Endodermal cell (in vitro differentiated cells): ENCODE measurements at regions not wholly inside any gene's neighbourhood (a gene's known extent, or its start where the extent isn't known, plus 50 kb on each side); places are given as distances from the start of the nearest gene placed in this dataset.

Experiments used
- DNase-seq: peaks from one replicate; pipeline ENCODE4 v3.0.0-alpha.2; 2017
- H3K27ac ChIP-seq: 2 replicates; pipeline ENCODE4 v1.5.1; 2013; ENCODE audit warnings: mild to moderate bottlenecking, low read depth, low read length, moderate library complexity
- H3K27me3 ChIP-seq: 2 replicates; pipeline ENCODE4 v1.6.1; 2013; ENCODE audit warnings: mild to moderate bottlenecking, low read length, moderate library complexity; ENCODE audit not compliant: insufficient read depth, control insufficient read depth, poor library complexity, severe bottlenecking
- H3K36me3 ChIP-seq: 2 replicates; pipeline ENCODE4 v1.7.0; 2013; ENCODE audit warnings: mild to moderate bottlenecking, low read length, moderate library complexity; ENCODE audit not compliant: control insufficient read depth, insufficient read depth
- H3K4me1 ChIP-seq: one replicate; pipeline ENCODE4 v1.7.0; 2013; ENCODE audit warnings: low read length; ENCODE audit not compliant: control insufficient read depth, insufficient read depth
- H3K4me3 ChIP-seq: 2 replicates; pipeline ENCODE4 v1.5.1; 2013; ENCODE audit warnings: mild to moderate bottlenecking, low read length, moderate library complexity
- H3K9ac ChIP-seq: 2 replicates; pipeline ENCODE4 v1.6.1; 2013; ENCODE audit warnings: mild to moderate bottlenecking, low read length, moderate library complexity; ENCODE audit not compliant: poor library complexity, severe bottlenecking; ENCODE audit errors: extremely low read depth
- H3K9me3 ChIP-seq: 2 replicates; pipeline ENCODE4 v1.6.1; 2013; ENCODE audit warnings: mild to moderate bottlenecking, low read length, moderate library complexity; ENCODE audit not compliant: control insufficient read depth
- H3K27ac Mint-ChIP-seq: 2 replicates; pipeline ENCODE4 v1.8.0; 2020; ENCODE audit warnings: mixed read lengths
- H3K27me3 Mint-ChIP-seq: 2 replicates; pipeline ENCODE4 v1.8.0; 2021; ENCODE audit warnings: mild to moderate bottlenecking, mixed read lengths; ENCODE audit not compliant: insufficient read depth
- H3K36me3 Mint-ChIP-seq: 2 replicates; pipeline ENCODE4 v1.8.0; 2020; ENCODE audit warnings: low read depth, mixed read lengths
- H3K4me1 Mint-ChIP-seq: 2 replicates; pipeline ENCODE4 v1.8.0; 2020; ENCODE audit warnings: mixed read lengths
- H3K4me3 Mint-ChIP-seq: 2 replicates; pipeline ENCODE4 v1.8.0; 2020; ENCODE audit warnings: mild to moderate bottlenecking, moderate library complexity, mixed read lengths
- H3K9me3 Mint-ChIP-seq: 2 replicates; pipeline ENCODE4 v1.8.0; 2020; ENCODE audit warnings: mild to moderate bottlenecking, mixed read lengths
- WGBS, 2 experiments: methylation state at CpG; one replicate each; pipeline versions ENCODE4 v1.1.5 to v1.1.7; 2013; ENCODE audit warnings: missing lambda C conversion rate in 2 of 2, mixed read lengths in 1 of 2; ENCODE audit not compliant: insufficient coverage in 1 of 2, insufficient read length in 1 of 2; 5-methylcytosine and 5-hydroxymethylcytosine counted together
- TF ChIP-seq, protein P1 (sequence below): fragments of 200-600 bp; sonication (generic); conservative IDR thresholded peaks from 2 replicates; pipeline ENCODE4 v1.5.0; 2021; ENCODE audit warnings: antibody characterized with exemption, mild to moderate bottlenecking

DNA sequence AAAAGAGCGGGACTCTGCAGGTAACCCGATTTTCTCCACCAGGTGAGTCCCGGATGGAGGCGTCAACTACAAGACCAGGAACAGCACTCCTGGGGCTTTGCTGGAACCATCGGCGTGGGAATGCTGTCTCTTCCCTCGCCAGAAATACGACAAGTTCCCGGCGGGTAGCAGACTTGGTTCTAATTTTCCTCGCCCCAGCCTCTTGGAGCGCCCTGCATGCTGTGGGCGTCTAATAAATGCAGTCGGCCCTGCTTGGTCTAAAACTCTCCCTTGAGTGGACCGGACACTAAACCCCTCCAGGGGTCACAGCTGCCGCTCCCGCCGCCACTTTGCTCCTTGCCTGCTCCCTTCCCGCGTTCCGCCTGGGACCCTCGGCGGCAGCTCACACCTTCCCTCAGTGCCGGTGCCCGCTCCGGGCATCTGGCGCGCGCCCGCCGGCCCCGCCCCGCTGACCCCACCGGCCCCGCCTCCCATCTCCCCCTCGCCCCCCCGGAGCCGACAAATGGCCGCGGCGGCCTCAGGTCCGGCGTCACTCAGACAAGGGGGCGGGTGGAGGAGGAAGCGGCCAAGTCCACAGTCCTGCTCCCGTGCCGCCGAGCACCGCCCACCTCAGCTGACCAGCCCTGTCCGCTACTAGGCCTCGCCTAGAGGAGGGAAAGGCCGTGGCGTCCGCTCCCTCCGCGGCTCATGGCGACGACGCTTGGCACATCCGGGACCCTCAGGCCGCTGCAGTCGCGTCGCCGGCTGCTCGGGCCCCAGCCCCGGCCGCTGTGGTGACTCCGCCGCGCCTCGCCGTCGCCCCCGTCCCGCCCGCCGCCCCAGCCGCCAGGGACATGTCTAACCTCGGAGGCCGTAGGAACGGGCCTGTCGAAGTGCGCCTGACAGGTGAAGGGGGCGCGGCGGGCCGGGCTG, 65.8 kb downstream of the KPNA2 start:
- WGBS, 2 experiments: 8 to 13% methylated on average over 22 to 88 of the region's 88 CpGs
- Histone ChIP-seq H3K36me3 (no peaks in the 10 kb centered on the region), H3K9me3 (peaks cover 6% of the 10 kb centered on the region), H3K9ac (peak overlapping the region; percentile 62), H3K4me3 (peak overlapping the region; percentile 86), H3K27me3 (no peaks in the 10 kb centered on the region), H3K27ac (peak overlapping the region; percentile 44), H3K4me1 (no peaks in the 10 kb centered on the region)
- TF ChIP-seq, protein P1, sequence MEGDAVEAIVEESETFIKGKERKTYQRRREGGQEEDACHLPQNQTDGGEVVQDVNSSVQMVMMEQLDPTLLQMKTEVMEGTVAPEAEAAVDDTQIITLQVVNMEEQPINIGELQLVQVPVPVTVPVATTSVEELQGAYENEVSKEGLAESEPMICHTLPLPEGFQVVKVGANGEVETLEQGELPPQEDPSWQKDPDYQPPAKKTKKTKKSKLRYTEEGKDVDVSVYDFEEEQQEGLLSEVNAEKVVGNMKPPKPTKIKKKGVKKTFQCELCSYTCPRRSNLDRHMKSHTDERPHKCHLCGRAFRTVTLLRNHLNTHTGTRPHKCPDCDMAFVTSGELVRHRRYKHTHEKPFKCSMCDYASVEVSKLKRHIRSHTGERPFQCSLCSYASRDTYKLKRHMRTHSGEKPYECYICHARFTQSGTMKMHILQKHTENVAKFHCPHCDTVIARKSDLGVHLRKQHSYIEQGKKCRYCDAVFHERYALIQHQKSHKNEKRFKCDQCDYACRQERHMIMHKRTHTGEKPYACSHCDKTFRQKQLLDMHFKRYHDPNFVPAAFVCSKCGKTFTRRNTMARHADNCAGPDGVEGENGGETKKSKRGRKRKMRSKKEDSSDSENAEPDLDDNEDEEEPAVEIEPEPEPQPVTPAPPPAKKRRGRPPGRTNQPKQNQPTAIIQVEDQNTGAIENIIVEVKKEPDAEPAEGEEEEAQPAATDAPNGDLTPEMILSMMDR: no peak
- peaks cover 4% of the 10 kb centered on the region for H3K36me3 Mint-ChIP-seq
- peak overlapping the region; percentile 90 for H3K4me3 Mint-ChIP-seq
- peak overlapping the region; percentile 91 for H3K27ac Mint-ChIP-seq
- H3K27me3 Mint-ChIP-seq: peaks cover 18% of the 10 kb centered on the region
- H3K4me1 Mint-ChIP-seq: peaks cover 18% of the 10 kb centered on the region
- DNase-seq: peak; percentile 99
- peaks cover 21% of the 10 kb centered on the region for H3K9me3 Mint-ChIP-seq

DNA sequence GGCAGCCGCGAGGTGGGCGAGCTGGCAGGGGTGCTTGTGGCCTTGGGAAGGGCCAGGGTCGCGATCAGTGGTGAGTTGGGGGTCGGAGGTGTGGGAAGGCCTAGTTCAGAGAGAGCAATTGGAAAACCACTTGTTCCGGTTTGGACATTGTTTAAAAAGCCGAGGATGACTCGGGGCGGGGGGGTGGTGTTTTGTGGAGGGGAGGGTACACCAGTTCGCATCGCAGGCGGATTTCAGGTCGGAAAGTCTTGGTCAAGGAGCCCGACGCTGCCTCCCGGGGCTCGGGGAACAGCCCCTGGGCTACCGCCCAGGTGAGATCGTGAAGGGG, 66.4 kb downstream of the KPNA2 start:
- Mint-ChIP-seq H3K4me3 (peak overlapping the region; percentile 90), H3K36me3 (peaks cover 6% of the 10 kb centered on the region), H3K4me1 (peaks cover 18% of the 10 kb centered on the region), H3K9me3 (peaks cover 21% of the 10 kb centered on the region), H3K27ac (peak overlapping the region; percentile 91), H3K27me3 (peaks cover 18% of the 10 kb centered on the region)
- no peak for DNase-seq
- TF ChIP-seq, protein P1: no peak
- H3K9me3 ChIP-seq: peaks cover 6% of the 10 kb centered on the region
- no peaks in the 10 kb centered on the region for H3K4me1 ChIP-seq
- peak overlapping the region; percentile 44 for H3K27ac ChIP-seq
- H3K27me3 ChIP-seq: no peaks in the 10 kb centered on the region
- no peaks in the 10 kb centered on the region for H3K36me3 ChIP-seq
- peak overlapping the region; percentile 62 for H3K9ac ChIP-seq
- H3K4me3 ChIP-seq: peak overlapping the region; percentile 86
- whole genome bisulfite sequencing, 2 experiments: 1% methylated on average over 20 of the region's 20 CpGs; no CpG with 5 or more reads in 1 of the 2 experiments

DNA sequence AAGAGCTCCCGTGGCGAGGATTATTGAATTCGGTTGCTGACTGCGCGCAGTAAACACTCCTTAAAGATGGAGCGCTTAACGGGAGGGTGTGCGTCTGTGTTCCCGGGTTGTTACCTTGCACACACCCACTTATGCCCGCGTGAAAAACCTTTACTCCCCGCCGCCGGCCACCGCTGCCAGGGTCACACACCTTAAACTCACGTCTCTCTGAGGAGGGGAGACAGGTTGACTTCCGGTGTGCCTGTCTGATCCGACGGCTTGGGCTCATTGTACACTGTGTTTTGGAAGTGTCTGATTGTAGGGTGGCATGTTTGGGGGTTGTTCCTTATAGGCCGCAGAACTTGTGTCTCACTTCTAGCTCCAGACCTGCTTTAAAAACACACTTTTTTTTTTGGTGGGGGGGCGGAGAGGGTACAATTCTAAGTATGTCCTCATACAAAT, 66.8 kb downstream of the KPNA2 start:
- 7 to 19% methylated on average over 5 to 19 of the region's 21 CpGs for WGBS, 2 experiments
- H3K36me3 Mint-ChIP-seq: peaks cover 6% of the 10 kb centered on the region
- peaks cover 21% of the 10 kb centered on the region for H3K9me3 Mint-ChIP-seq
- peak overlapping the region; percentile 86 for H3K4me3 ChIP-seq
- peak overlapping the region; percentile 62 for H3K9ac ChIP-seq
- no peaks in the 10 kb centered on the region for H3K4me1 ChIP-seq
- no peak overlapping the region for H3K27ac ChIP-seq
- TF ChIP-seq, protein P1: no peak
- peak; percentile 67 for DNase-seq
- peak overlapping the region; percentile 91 for H3K27ac Mint-ChIP-seq
- no peaks in the 10 kb centered on the region for H3K27me3 ChIP-seq
- H3K36me3 ChIP-seq: no peaks in the 10 kb centered on the region
- peak overlapping the region; percentile 90 for H3K4me3 Mint-ChIP-seq
- peaks cover 6% of the 10 kb centered on the region for H3K9me3 ChIP-seq
- peaks cover 18% of the 10 kb centered on the region for H3K4me1 Mint-ChIP-seq
- peaks cover 18% of the 10 kb centered on the region for H3K27me3 Mint-ChIP-seq
